Neutrophil (primary cell): ENCODE measurements at regions not wholly inside any gene's neighbourhood (a gene's known extent, or its start where the extent isn't known, plus 50 kb on each side); places are given as distances from the start of the nearest gene placed in this dataset.
"Not testable (repeated sequence)": the region's sequence is repeated elsewhere in the genome, so short reads cannot be mapped to it uniquely, and the experiment has no call there.

Source experiments
- H3K27ac ChIP-seq: fragments of 200-600 bp; sonication (generic); 2 replicates; pipeline ENCODE4 v1.5.1; 2016; ENCODE audit warnings: mild to moderate bottlenecking, moderate library complexity
- H3K27me3 ChIP-seq: fragments of 200-600 bp; sonication (generic); 2 replicates; pipeline ENCODE4 v1.6.0; 2016; ENCODE audit warnings: mild to moderate bottlenecking
- H3K36me3 ChIP-seq: fragments of 200-600 bp; sonication (generic); 2 replicates; pipeline ENCODE4 v1.5.1; 2017
- H3K4me1 ChIP-seq, 2 experiments: fragments of 200-600 bp in 1 of 2; sonication (generic) in 1 of 2; 1 replicate in 1 of 2; 2 replicates in 1 of 2; pipeline versions ENCODE4 v1.5.1 to v1.6.1; 2013 to 2016; ENCODE audit warnings: low read depth in 1 of 2, low read length in 1 of 2, mild to moderate bottlenecking in 1 of 2, moderate library complexity in 1 of 2; ENCODE audit not compliant: control insufficient read depth in 1 of 2, insufficient read depth in 1 of 2
- H3K4me3 ChIP-seq, 2 experiments: fragments of 200-600 bp in 1 of 2; sonication (generic) in 1 of 2; 1 replicate in 1 of 2; 2 replicates in 1 of 2; pipeline ENCODE4 v1.5.1; 2013 to 2016; ENCODE audit warnings: low read depth in 1 of 2, low read length in 1 of 2, mild to moderate bottlenecking in 1 of 2, moderate library complexity in 1 of 2
- H3K9me3 ChIP-seq: fragments of 200-600 bp; sonication (generic); 2 replicates; pipeline ENCODE4 v1.5.1; 2016
- CTCF ChIP-seq: fragments of 200-600 bp; sonication (generic); IDR thresholded peaks from 2 replicates; pipeline ENCODE4 v1.5.1; 2016; ENCODE audit warnings: antibody characterized with exemption

GRCh38 chrY:7803737-7804136 lies 892.2 kb upstream of the AMELY start:
- no peaks in the 10 kb centered on the region for H3K9me3 ChIP-seq
- H3K27me3 ChIP-seq: no peaks in the 10 kb centered on the region
- no peaks in the 10 kb centered on the region for H3K36me3 ChIP-seq
- no peak for TF ChIP-seq CTCF
- H3K4me1 ChIP-seq: peaks cover 0 to 53% of the 10 kb centered on the region in 2 experiments
- H3K27ac ChIP-seq: peak overlapping the region; percentile 84
- no peak overlapping the region for H3K4me3 ChIP-seq

- H3K4me1 ChIP-seq: no peaks in the 10 kb centered on the region
- H3K4me3 ChIP-seq: no peak overlapping the region
- TF ChIP-seq CTCF: no peak
- H3K27me3 ChIP-seq: no peaks in the 10 kb centered on the region
- no peaks in the 10 kb centered on the region for H3K9me3 ChIP-seq
- no peaks in the 10 kb centered on the region for H3K36me3 ChIP-seq
- no peak overlapping the region for H3K27ac ChIP-seq
Observed at GRCh38 chrY:7796128-7796527, 884.6 kb upstream of the AMELY start.

- Histone ChIP-seq H3K9me3 (no peaks in the 10 kb centered on the region), H3K27ac (no peak overlapping the region), H3K4me1 (no peaks in the 10 kb centered on the region), H3K36me3 (no peaks in the 10 kb centered on the region), H3K4me3 (no peak overlapping the region), H3K27me3 (no peaks in the 10 kb centered on the region)
- TF ChIP-seq CTCF: no peak
Observed at GRCh38 chrY:7794441-7794840, 882.9 kb upstream of the AMELY start.

- Histone ChIP-seq H3K27me3 (no peaks in the 10 kb centered on the region), H3K4me1 (no peaks in the 10 kb centered on the region), H3K9me3 (no peaks in the 10 kb centered on the region), H3K36me3 (no peaks in the 10 kb centered on the region), H3K4me3 (no peak overlapping the region), H3K27ac (no peak overlapping the region)
- TF ChIP-seq CTCF: no peak
Observed at GRCh38 chrY:7793989-7794388, 882.4 kb upstream of the AMELY start.

- TF ChIP-seq CTCF: no peak
- no peaks in the 10 kb centered on the region for H3K27me3 ChIP-seq
- H3K4me3 ChIP-seq: no peak overlapping the region
- no peaks in the 10 kb centered on the region for H3K9me3 ChIP-seq
- no peaks in the 10 kb centered on the region for H3K36me3 ChIP-seq
- H3K27ac ChIP-seq: no peak overlapping the region
- no peaks in the 10 kb centered on the region for H3K4me1 ChIP-seq
Observed at GRCh38 chrY:7792431-7792830, 880.9 kb upstream of the AMELY start.

GRCh38 chrY:7781501-7781900 lies 869.9 kb upstream of the AMELY start:
- no peaks in the 10 kb centered on the region for H3K4me1 ChIP-seq
- no peak for TF ChIP-seq CTCF

GRCh38 chrY:7775436-7775835 lies 863.9 kb upstream of the AMELY start:
- not testable (repeated sequence) for H3K4me3 ChIP-seq, H3K9me3 ChIP-seq, H3K4me1 ChIP-seq, H3K27ac ChIP-seq, H3K27me3 ChIP-seq, H3K36me3 ChIP-seq

More at GRCh38 chrY:7781501-7781900, 869.9 kb upstream of the AMELY start:
- Histone ChIP-seq H3K27me3 (no peaks in the 10 kb centered on the region), H3K9me3 (no peaks in the 10 kb centered on the region), H3K4me3 (no peak overlapping the region), H3K36me3 (no peaks in the 10 kb centered on the region), H3K27ac (no peak overlapping the region)
